ENCODE measurements at regions not wholly inside any gene's neighbourhood (a gene's known extent, or its start where the extent isn't known, plus 50 kb on each side); places are given as distances from the start of the nearest gene placed in this dataset.

GRCh38 chr1:199335496-199335895, 692.0 kb upstream of the NR5A2 start:
- H3K4me3 Mint-ChIP-seq: no peak overlapping the region
- no peak overlapping the region for H3K27ac Mint-ChIP-seq
- peaks cover 0 to 3% (median 0%) of the 10 kb centered on the region in 8 donors for H3K9me3 Mint-ChIP-seq
- no peaks in the 10 kb centered on the region for H3K4me1 Mint-ChIP-seq
- ChIA-PET CTCF (ENCODE audit: partially characterized antibody) (no interaction called here), POLR2A (ENCODE audit: partially characterized antibody) (no interaction called here)
- no peaks in the 10 kb centered on the region for H3K36me3 Mint-ChIP-seq
- no peak overlapping the region for H3K27ac ChIP-seq (ENCODE audit: low read depth, low read length)
- no peaks in the 10 kb centered on the region for H3K4me1 ChIP-seq (ENCODE audit: insufficient read depth, low read length)
- H3K9me3 ChIP-seq (ENCODE audit: control insufficient read depth in 1 of 2, low read length in 2 of 2): no peaks in the 10 kb centered on the region
- H3K36me3 ChIP-seq (ENCODE audit: insufficient read depth, low read length): no peaks in the 10 kb centered on the region
- H3K27me3 Mint-ChIP-seq: peaks cover 15 to 23% of the 10 kb centered on the region in 2 donors
- DNase-seq: no peak
- no peak overlapping the region for H3K4me3 ChIP-seq (ENCODE audit: low read length in 2 of 2)
- no peaks in the 10 kb centered on the region for H3K27me3 ChIP-seq (ENCODE audit: insufficient read depth, low read length)
- intact Hi-C loops (cut with micrococcal nuclease): no loop called here

GRCh38 chr1:199336745-199337640, 690.5 kb upstream of the NR5A2 start:
- peaks cover 0 to 3% (median 0%) of the 10 kb centered on the region in 8 donors for H3K9me3 Mint-ChIP-seq
- H3K27ac Mint-ChIP-seq: no peak overlapping the region
- H3K36me3 Mint-ChIP-seq: no peaks in the 10 kb centered on the region
- no peaks in the 10 kb centered on the region for H3K4me1 Mint-ChIP-seq
- POLR2A ChIA-PET (ENCODE audit: partially characterized antibody): no interaction called here
- H3K9me3 ChIP-seq (ENCODE audit: control insufficient read depth in 1 of 2, low read length in 2 of 2): no peaks in the 10 kb centered on the region
- H3K36me3 ChIP-seq (ENCODE audit: insufficient read depth, low read length): no peaks in the 10 kb centered on the region
- intact Hi-C loops (cut with micrococcal nuclease): no loop called here
- no peaks in the 10 kb centered on the region for H3K27me3 ChIP-seq (ENCODE audit: insufficient read depth, low read length)
- no peak overlapping the region for H3K4me3 Mint-ChIP-seq
- DNase-seq: no peak
- no peak overlapping the region for H3K27ac ChIP-seq (ENCODE audit: low read depth, low read length)
- peaks cover 17 to 25% of the 10 kb centered on the region in 2 donors for H3K27me3 Mint-ChIP-seq
- H3K4me1 ChIP-seq (ENCODE audit: insufficient read depth, low read length): no peaks in the 10 kb centered on the region
- H3K4me3 ChIP-seq (ENCODE audit: low read length in 2 of 2): no peak overlapping the region
- CTCF ChIA-PET (ENCODE audit: partially characterized antibody): no interaction called here

DNA sequence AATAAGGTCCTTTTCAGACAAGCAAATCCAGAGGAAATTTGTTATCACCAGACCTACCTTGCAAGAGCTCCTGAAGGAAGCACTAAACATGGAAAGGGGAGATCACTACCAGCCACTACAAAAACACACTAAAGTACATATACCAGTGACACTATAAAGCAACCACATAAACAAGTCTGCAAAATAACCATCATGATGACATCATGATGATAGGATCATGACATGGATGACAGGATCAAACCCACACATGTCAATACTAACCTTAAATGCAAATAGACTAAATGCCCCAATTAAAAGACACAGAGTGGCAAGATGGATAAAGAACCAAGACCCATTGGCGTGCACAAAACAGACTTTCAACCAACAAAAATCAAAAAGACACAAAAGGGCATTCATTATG, 688.8 kb upstream of the NR5A2 start:
- Histone ChIP-seq H3K36me3 (ENCODE audit: insufficient read depth, low read length) (no peaks in the 10 kb centered on the region), H3K4me3 (ENCODE audit: low read length in 2 of 2) (no peak overlapping the region), H3K4me1 (ENCODE audit: insufficient read depth, low read length) (no peaks in the 10 kb centered on the region), H3K9me3 (ENCODE audit: control insufficient read depth in 1 of 2, low read length in 2 of 2) (no peaks in the 10 kb centered on the region), H3K27me3 (ENCODE audit: insufficient read depth, low read length) (no peaks in the 10 kb centered on the region), H3K27ac (ENCODE audit: low read depth, low read length) (no peak overlapping the region)
- Mint-ChIP-seq H3K36me3 (no peaks in the 10 kb centered on the region), H3K4me1 (no peaks in the 10 kb centered on the region), H3K27me3 (peaks cover 17 to 30% of the 10 kb centered on the region in 2 donors), H3K4me3 (no peak overlapping the region), H3K9me3 (peaks cover 0 to 6% (median 0%) of the 10 kb centered on the region in 8 donors), H3K27ac (no peak overlapping the region)
- CTCF ChIA-PET (ENCODE audit: partially characterized antibody): no interaction called here
- intact Hi-C loops (cut with micrococcal nuclease): no loop called here
- no peak for DNase-seq
- POLR2A ChIA-PET (ENCODE audit: partially characterized antibody): no interaction called here

- Mint-ChIP-seq H3K27ac (no peak overlapping the region), H3K9me3 (peaks cover 0 to 17% (median 10%) of the 10 kb centered on the region in 8 donors)
- CTCF ChIA-PET (ENCODE audit: partially characterized antibody): interaction anchor here (0.6 kb wide), 1 partner anchor 1013 kb away, joined by 4 read pairs; no protein-coding TSS in a partner anchor
Observed at GRCh38 chr1:199352351-199352750, 675.2 kb upstream of the NR5A2 start.

GRCh38 chr1:199353906-199354305, 673.6 kb upstream of the NR5A2 start:
- intact Hi-C loops (cut with micrococcal nuclease): no loop called here
- no peak for DNase-seq
- Mint-ChIP-seq H3K9me3 (peaks cover 0 to 12% (median 7%) of the 10 kb centered on the region in 8 donors), H3K4me3 (no peak overlapping the region), H3K27ac (no peak overlapping the region), H3K4me1 (no peaks in the 10 kb centered on the region), H3K27me3 (peaks cover 5 to 12% of the 10 kb centered on the region in 2 donors), H3K36me3 (no peaks in the 10 kb centered on the region)
- no peaks in the 10 kb centered on the region for H3K36me3 ChIP-seq (ENCODE audit: insufficient read depth, low read length)
- H3K4me3 ChIP-seq (ENCODE audit: low read length in 2 of 2): no peak overlapping the region
- POLR2A ChIA-PET (ENCODE audit: partially characterized antibody): no interaction called here
- no peaks in the 10 kb centered on the region for H3K27me3 ChIP-seq (ENCODE audit: insufficient read depth, low read length)
- H3K4me1 ChIP-seq (ENCODE audit: insufficient read depth, low read length): no peaks in the 10 kb centered on the region
- CTCF ChIA-PET (ENCODE audit: partially characterized antibody): no interaction called here
- H3K27ac ChIP-seq (ENCODE audit: low read depth, low read length): no peak overlapping the region
- H3K9me3 ChIP-seq (ENCODE audit: control insufficient read depth in 1 of 2, low read length in 2 of 2): no peaks in the 10 kb centered on the region

More at GRCh38 chr1:199352351-199352750, 675.2 kb upstream of the NR5A2 start:
- Histone ChIP-seq H3K27me3 (ENCODE audit: insufficient read depth, low read length) (no peaks in the 10 kb centered on the region), H3K4me1 (ENCODE audit: insufficient read depth, low read length) (no peaks in the 10 kb centered on the region), H3K36me3 (ENCODE audit: insufficient read depth, low read length) (no peaks in the 10 kb centered on the region), H3K4me3 (ENCODE audit: low read length in 2 of 2) (no peak overlapping the region), H3K27ac (ENCODE audit: low read depth, low read length) (no peak overlapping the region), H3K9me3 (ENCODE audit: control insufficient read depth in 1 of 2, low read length in 2 of 2) (no peaks in the 10 kb centered on the region)
- Mint-ChIP-seq H3K4me1 (no peaks in the 10 kb centered on the region), H3K36me3 (no peaks in the 10 kb centered on the region), H3K27me3 (peaks cover 8 to 14% of the 10 kb centered on the region in 2 donors), H3K4me3 (no peak overlapping the region)
- intact Hi-C loops (cut with micrococcal nuclease): no loop called here
- POLR2A ChIA-PET (ENCODE audit: partially characterized antibody): no interaction called here
- DNase-seq: no peak

DNA sequence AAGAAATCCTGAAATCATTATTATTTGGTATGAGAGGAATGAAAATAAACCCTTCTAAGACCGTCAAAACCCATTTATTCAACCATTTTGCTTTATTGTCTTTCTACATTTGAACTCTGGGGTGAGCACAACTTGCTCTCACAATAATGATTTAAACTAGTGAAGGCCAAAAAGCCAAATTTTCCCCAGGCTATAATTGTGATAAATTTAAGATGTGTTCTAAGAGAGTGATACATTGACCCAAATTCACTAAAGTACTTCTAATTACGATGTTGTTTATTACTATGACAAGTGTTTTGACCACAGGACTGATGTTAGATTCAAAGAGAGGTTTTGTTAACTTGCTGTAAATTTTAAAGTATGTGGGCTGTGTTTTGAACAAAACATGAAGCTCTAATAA, 670.9 kb upstream of the NR5A2 start:
- H3K9me3 Mint-ChIP-seq: peaks cover 0 to 9% (median 0%) of the 10 kb centered on the region in 8 donors
- intact Hi-C loops (cut with micrococcal nuclease): no loop called here
- H3K9me3 ChIP-seq (ENCODE audit: control insufficient read depth in 1 of 2, low read length in 2 of 2): no peaks in the 10 kb centered on the region
- H3K36me3 ChIP-seq (ENCODE audit: insufficient read depth, low read length): no peaks in the 10 kb centered on the region
- H3K27me3 ChIP-seq (ENCODE audit: insufficient read depth, low read length): no peaks in the 10 kb centered on the region
- ChIA-PET CTCF (ENCODE audit: partially characterized antibody) (no interaction called here), POLR2A (ENCODE audit: partially characterized antibody) (no interaction called here)
- peaks cover 7 to 8% of the 10 kb centered on the region in 2 donors for H3K27me3 Mint-ChIP-seq
- no peak overlapping the region for H3K4me3 Mint-ChIP-seq
- H3K27ac ChIP-seq (ENCODE audit: low read depth, low read length): no peak overlapping the region
- H3K4me1 ChIP-seq (ENCODE audit: insufficient read depth, low read length): no peaks in the 10 kb centered on the region
- H3K36me3 Mint-ChIP-seq: no peaks in the 10 kb centered on the region
- no peak overlapping the region for H3K27ac Mint-ChIP-seq
- no peak for DNase-seq
- H3K4me3 ChIP-seq (ENCODE audit: low read length in 2 of 2): no peak overlapping the region
- H3K4me1 Mint-ChIP-seq: no peaks in the 10 kb centered on the region

DNA sequence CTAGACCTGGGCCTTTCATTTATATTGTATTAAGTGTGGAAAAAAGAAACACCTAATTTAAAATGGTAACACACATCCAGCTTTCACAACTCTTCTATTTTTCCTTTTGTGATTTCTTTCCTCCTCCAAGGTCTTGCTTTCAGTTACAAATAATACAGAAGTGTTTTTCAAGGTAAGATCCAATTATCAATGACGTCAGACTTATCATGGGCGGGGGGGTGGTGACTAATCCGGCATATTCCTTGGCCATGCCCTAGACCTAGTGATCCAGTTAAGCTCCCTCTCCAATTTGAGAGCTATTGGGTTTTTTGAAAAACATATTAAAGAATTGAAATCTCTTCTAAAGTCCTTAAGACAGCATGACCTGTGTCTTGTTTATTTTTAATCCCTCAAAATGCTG, 669.9 kb upstream of the NR5A2 start:
- H3K9me3 Mint-ChIP-seq: peaks cover 0 to 9% (median 0%) of the 10 kb centered on the region in 8 donors
- no peaks in the 10 kb centered on the region for H3K4me1 ChIP-seq (ENCODE audit: insufficient read depth, low read length)
- no peak overlapping the region for H3K27ac ChIP-seq (ENCODE audit: low read depth, low read length)
- DNase-seq: no peak
- ChIA-PET CTCF (ENCODE audit: partially characterized antibody) (interaction anchor here (1.5 kb wide), 1 partner anchor 13 kb away, joined by 3 read pairs; no protein-coding TSS in a partner anchor), POLR2A (ENCODE audit: partially characterized antibody) (no interaction called here)
- intact Hi-C loops (cut with micrococcal nuclease): no loop called here
- H3K9me3 ChIP-seq (ENCODE audit: control insufficient read depth in 1 of 2, low read length in 2 of 2): no peaks in the 10 kb centered on the region
- no peaks in the 10 kb centered on the region for H3K4me1 Mint-ChIP-seq
- no peak overlapping the region for H3K27ac Mint-ChIP-seq
- no peak overlapping the region for H3K4me3 Mint-ChIP-seq
- H3K36me3 Mint-ChIP-seq: no peaks in the 10 kb centered on the region
- H3K27me3 ChIP-seq (ENCODE audit: insufficient read depth, low read length): no peaks in the 10 kb centered on the region
- no peak overlapping the region for H3K4me3 ChIP-seq (ENCODE audit: low read length in 2 of 2)
- H3K27me3 Mint-ChIP-seq: peaks cover 8 to 9% of the 10 kb centered on the region in 2 donors
- no peaks in the 10 kb centered on the region for H3K36me3 ChIP-seq (ENCODE audit: insufficient read depth, low read length)
